GM12873 (cell line): ENCODE measurements at regions not wholly inside any gene's neighbourhood (a gene's known extent, or its start where the extent isn't known, plus 50 kb on each side); places are given as distances from the start of the nearest gene placed in this dataset.

ENCODE experiments used
- TF ChIP-seq, protein P1 (sequence below): IDR thresholded peaks from 2 replicates; pipeline ENCODE4 v1.5.1; 2012; ENCODE audit warnings: low read depth, mild to moderate bottlenecking, moderate library complexity, low read length, control low read depth; ENCODE audit not compliant: insufficient read depth; ENCODE audit errors: missing control alignments

DNA sequence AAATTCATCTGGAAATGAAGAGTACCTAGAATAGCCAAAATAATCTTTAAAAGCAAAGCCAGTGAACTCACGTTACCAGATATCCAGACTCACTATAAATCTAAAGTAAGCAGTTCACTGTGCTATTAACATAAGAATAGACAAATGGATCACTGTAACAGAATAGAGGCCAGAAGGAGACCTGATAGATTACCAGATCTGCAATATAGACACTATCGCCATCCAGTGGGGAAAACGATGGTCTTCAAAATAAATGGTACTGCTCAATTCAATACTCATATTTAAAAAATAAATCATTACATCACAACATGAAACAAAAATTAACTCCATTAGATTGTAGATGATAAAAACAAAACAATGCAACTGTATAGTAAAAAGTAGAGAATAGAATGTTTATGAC lies 158.6 kb upstream of the CDH8 start:
- TF ChIP-seq, protein P1, sequence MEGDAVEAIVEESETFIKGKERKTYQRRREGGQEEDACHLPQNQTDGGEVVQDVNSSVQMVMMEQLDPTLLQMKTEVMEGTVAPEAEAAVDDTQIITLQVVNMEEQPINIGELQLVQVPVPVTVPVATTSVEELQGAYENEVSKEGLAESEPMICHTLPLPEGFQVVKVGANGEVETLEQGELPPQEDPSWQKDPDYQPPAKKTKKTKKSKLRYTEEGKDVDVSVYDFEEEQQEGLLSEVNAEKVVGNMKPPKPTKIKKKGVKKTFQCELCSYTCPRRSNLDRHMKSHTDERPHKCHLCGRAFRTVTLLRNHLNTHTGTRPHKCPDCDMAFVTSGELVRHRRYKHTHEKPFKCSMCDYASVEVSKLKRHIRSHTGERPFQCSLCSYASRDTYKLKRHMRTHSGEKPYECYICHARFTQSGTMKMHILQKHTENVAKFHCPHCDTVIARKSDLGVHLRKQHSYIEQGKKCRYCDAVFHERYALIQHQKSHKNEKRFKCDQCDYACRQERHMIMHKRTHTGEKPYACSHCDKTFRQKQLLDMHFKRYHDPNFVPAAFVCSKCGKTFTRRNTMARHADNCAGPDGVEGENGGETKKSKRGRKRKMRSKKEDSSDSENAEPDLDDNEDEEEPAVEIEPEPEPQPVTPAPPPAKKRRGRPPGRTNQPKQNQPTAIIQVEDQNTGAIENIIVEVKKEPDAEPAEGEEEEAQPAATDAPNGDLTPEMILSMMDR = peak; percentile 3

DNA sequence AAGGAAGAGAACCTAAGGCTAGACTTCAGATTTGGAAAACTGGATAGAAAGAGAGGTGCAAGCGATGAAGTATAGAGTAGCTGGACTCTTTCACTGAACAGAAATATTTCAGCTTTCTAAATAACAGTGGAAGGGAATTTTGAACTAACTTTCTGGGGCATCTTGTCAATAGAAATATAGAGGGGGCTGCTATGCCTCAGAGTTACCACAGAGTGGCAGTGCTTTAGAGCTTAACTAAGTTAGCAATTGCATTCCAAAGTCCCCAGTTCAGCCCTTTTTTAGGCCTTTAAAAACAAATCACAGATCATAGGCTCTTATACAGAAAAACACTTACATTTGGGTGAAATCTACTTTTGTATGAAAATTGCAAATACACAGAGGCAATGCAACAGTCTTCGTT lies 154.2 kb upstream of the CDH8 start:
- TF ChIP-seq, protein P1 = peak; percentile 44

DNA sequence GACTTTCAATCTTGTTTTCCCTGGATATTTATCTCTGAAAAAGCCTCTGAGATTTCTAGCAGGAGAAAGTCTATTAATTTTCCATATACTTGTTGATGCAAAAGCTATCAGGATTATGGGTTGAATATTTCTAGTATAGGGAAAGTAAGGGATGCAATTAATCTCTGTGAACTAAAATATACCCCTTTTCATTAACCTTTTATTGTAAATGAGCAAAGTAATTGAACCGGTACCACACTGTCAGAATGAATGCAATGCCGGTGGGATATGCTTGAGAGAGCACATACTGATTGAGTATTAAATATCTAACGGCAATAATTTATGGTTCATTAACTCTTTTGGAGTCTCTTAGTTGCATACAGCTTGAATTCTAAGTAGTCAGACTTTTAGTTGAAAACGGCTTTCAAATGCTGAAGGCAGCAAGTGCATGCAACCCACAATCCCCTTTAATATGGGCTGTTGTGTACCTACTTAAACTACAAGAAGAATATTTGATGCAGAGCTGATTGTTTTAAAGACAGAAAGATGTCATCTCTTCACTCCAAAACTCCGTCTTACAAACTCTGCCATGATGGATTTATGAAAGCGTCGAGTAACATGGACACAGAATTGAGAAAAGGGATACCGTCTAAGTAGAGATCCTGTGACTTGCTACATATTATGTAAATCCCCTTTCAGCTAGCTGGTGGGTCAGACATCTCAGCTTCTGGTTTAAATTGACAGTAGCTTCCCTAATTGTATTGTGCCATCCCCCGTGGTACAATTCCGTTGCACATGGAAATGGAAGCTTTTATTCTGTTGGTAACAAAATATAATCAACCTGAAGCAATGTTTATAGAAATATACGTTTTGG lies 141.3 kb upstream of the CDH8 start:
- TF ChIP-seq, protein P1 = no peak

DNA sequence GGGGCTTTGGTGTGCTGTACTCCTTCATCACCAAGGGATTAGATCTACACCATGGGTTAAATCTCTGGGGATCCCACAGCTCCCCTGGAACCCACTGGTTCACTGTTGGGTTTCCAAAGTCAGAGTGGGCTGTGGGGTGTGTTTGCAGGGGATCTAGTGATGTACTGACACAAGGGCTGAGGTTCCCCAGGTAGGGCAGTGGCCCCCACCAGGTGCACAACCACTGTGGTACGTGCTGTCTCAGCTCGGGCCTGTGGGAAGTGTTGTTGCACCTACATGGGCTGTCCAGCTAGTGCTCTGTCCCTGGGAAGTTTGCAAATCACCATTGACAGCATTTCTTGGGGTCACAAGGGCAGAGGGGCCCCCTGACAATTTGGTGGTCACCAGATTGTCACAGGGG lies 134.4 kb upstream of the CDH8 start:
- TF ChIP-seq, protein P1 = no peak

DNA sequence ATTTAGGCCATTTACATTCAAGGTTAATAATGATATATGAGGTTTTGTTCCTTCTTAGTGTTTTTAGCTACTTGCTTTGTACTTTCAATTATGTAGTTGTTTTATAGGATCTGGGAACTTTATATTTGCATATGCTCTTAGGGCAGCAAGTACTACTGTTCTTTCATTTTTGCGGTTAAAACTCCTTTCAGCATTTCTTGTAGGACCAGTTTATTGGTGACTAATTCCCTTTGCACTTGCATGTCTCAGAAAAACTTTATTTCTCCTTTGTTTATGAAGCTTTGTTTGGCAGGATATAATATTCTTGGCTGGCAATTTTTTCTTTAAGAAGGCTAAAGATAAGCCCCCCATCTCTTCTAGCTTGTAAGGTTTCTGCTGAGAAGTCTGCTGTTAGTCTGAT lies 131.3 kb upstream of the CDH8 start:
- TF ChIP-seq, protein P1 = no peak

DNA sequence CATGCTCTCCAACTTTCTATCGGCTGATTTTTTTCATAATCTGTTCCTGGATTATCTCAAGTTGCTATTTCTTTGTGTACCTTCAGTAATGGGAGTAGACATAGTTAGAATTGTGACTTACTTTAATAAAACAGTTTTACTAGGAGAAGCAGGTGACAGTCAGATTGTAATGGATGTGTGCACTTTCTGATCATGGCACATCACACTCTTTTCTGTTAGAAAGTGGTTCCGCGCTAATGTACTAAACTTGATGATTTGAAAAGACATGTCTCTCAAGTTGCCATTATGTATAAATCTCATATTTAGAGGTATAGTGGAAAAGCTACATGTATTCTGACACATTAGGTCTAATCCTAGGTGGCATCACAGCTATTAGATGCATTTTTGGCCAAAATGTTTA lies 121.3 kb upstream of the CDH8 start:
- TF ChIP-seq, protein P1 = no peak

DNA sequence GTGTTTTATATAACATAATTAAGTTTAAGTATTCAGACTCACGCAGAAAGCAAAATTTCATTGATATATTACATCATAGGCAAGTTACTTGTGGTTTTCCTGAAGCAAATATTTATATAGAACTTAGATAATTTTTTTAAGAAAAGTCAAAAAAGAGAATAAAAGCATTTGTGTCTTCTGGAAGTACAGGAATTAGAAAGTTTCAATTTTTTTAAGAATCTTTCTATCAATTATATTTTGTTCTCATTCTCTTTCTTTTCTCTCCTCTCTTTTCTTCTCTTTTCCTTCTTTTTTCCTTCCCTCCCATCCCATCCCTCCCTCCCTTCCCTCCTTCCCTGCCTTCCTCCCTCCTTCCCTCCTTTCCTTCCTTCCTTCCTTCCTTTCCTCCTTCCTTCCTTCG lies 120.7 kb upstream of the CDH8 start:
- TF ChIP-seq, protein P1 = no peak
